ENCODE measurements at regions not wholly inside any gene's neighbourhood (a gene's known extent, or its start where the extent isn't known, plus 50 kb on each side); places are given as distances from the start of the nearest gene placed in this dataset.

DNA sequence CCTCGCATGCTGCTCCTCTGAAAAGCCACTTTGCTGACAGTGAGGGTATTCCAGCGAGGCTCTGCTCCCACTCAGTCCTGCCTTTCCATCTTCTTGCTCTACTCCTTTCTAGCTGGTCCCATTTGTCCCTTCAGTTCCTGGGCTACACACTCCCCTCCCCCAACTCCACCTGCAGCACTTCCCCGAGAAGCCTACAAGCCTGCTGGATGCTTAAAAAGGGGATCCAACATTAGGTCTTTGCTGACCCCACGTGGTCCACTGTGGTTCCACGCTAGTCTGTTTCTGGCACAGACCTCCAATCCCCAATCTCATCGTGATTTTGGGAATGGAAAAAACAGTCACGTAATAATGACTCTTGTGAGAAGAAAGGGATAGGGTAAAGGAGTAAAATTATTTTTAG lies 121.6 kb upstream of the SNX19 start:
- Histone ChIP-seq H3K27me3 (no peaks in the 10 kb centered on the region), H3K9ac (ENCODE audit: low read depth in 2 of 2, low read length in 2 of 2) (no peak overlapping the region), H3K27ac (no peak overlapping the region), H3K36me3 (no peaks in the 10 kb centered on the region), H3K4me3 (no peak overlapping the region), H3K4me1 (no peaks in the 10 kb centered on the region), H3K9me3 (no peaks in the 10 kb centered on the region)
- TF ChIP-seq, protein P1, sequence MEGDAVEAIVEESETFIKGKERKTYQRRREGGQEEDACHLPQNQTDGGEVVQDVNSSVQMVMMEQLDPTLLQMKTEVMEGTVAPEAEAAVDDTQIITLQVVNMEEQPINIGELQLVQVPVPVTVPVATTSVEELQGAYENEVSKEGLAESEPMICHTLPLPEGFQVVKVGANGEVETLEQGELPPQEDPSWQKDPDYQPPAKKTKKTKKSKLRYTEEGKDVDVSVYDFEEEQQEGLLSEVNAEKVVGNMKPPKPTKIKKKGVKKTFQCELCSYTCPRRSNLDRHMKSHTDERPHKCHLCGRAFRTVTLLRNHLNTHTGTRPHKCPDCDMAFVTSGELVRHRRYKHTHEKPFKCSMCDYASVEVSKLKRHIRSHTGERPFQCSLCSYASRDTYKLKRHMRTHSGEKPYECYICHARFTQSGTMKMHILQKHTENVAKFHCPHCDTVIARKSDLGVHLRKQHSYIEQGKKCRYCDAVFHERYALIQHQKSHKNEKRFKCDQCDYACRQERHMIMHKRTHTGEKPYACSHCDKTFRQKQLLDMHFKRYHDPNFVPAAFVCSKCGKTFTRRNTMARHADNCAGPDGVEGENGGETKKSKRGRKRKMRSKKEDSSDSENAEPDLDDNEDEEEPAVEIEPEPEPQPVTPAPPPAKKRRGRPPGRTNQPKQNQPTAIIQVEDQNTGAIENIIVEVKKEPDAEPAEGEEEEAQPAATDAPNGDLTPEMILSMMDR (IDR thresholded peaks at IDR 0.05) = no peak
- intact Hi-C loops (cut with DNase I) = no loop called here
- DNase-seq = no peak

DNA sequence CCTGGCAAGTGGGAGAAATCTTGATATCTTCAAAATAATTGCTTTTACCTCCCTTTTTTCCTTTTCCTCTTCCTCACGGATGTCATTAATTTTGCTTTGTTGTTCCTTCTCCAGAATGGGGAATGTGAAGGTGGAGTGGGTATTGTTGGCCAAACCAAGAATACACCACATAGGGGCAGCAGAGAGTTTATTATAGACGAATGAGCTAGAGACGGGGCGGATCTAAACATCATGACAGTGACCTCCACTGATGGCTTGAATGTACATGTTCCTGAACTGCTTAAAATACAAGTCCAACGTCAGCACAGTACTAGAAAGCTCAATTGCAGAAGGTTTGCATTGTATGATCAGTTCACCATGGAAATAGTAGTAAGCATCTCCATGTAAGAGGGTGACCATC lies 122.3 kb upstream of the SNX19 start:
- Histone ChIP-seq H3K27me3 (no peaks in the 10 kb centered on the region), H3K4me3 (no peak overlapping the region), H3K27ac (no peak overlapping the region), H3K36me3 (no peaks in the 10 kb centered on the region), H3K9me3 (no peaks in the 10 kb centered on the region), H3K4me1 (no peaks in the 10 kb centered on the region), H3K9ac (ENCODE audit: low read depth in 2 of 2, low read length in 2 of 2) (no peak overlapping the region)
- TF ChIP-seq, protein P1 (IDR thresholded peaks at IDR 0.05) = no peak
- intact Hi-C loops (cut with DNase I) = no loop called here
- DNase-seq = no peak

DNA sequence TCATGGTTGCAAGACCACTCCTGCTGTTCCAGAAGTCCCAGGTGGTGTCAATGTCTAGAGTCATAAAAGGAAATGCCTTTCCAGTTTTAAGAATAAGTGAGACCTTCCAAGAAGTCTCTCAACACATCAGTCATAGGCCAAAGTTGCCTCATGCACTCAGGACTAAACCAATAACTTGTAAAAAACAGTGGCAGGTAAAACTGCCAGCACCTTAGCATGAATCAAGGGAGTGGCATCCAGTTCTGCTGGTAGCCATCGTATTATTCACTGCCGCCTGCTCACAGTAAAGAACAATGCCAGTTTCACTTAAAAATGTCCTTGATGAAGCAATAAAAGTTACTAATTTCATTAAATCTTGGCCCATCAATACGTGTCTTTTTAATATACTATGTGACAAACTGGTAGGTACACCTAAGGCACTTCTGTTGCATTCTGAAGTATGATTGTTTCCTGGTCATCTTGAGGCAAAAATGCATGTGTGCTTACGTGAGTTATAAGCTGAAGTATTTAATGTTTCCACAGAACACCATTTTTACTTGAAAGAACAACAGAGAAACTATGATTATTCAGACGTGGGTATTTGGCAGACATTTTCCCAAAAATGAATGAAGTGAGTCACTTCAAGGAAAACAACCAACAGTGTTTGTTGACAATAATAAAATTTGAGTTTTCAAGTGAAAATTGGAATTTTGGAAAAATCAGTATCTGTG lies 125.2 kb upstream of the SNX19 start:
- Histone ChIP-seq H3K9ac (ENCODE audit: low read depth in 2 of 2, low read length in 2 of 2) (no peak overlapping the region), H3K36me3 (no peaks in the 10 kb centered on the region), H3K4me3 (no peak overlapping the region), H3K27me3 (no peaks in the 10 kb centered on the region), H3K4me1 (no peaks in the 10 kb centered on the region), H3K9me3 (no peaks in the 10 kb centered on the region), H3K27ac (no peak overlapping the region)
- no peak for DNase-seq
- TF ChIP-seq, protein P1 (IDR thresholded peaks at IDR 0.05) = no peak
- intact Hi-C loops (cut with DNase I) = no loop called here

- Histone ChIP-seq H3K4me1 (no peaks in the 10 kb centered on the region), H3K36me3 (no peaks in the 10 kb centered on the region), H3K9ac (ENCODE audit: low read depth in 2 of 2, low read length in 2 of 2) (no peak overlapping the region), H3K27ac (no peak overlapping the region), H3K27me3 (no peaks in the 10 kb centered on the region), H3K4me3 (no peak overlapping the region), H3K9me3 (no peaks in the 10 kb centered on the region)
- TF ChIP-seq, protein P1 (IDR thresholded peaks at IDR 0.05) = no peak
- intact Hi-C loops (cut with DNase I) = no loop called here
- DNase-seq = no peak
Measured at GRCh38 chr11:131042041-131042390, 125.7 kb upstream of the SNX19 start.

DNA sequence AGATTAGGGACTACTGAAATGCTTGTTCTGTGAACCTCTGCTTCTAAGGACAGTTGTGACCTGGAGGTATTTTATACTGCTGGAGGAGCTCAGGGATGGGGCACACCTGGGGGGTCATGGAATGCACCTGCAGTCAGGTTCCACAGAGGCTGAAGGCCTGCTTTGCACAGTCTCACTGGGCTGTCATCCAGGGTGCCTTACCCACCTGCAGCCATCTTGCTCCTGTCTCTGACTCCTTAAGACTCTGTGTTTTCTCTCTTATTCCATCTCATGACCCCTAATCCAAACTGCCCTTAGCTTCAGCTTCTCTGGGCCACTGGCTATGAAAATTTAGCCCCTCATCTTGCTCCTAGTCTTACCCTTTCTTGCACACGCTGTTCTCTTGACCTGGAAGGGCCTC lies 127.0 kb upstream of the SNX19 start:
- Histone ChIP-seq H3K27me3 (no peaks in the 10 kb centered on the region), H3K27ac (no peak overlapping the region), H3K36me3 (no peaks in the 10 kb centered on the region), H3K4me3 (no peak overlapping the region), H3K9me3 (no peaks in the 10 kb centered on the region), H3K4me1 (no peaks in the 10 kb centered on the region), H3K9ac (ENCODE audit: low read depth in 2 of 2, low read length in 2 of 2) (no peak overlapping the region)
- no peak for DNase-seq
- intact Hi-C loops (cut with DNase I) = no loop called here
- TF ChIP-seq, protein P1 (IDR thresholded peaks at IDR 0.05) = no peak
